ENCODE measurements at regions not wholly inside any gene's neighbourhood (a gene's known extent, or its start where the extent isn't known, plus 50 kb on each side); places are given as distances from the start of the nearest gene placed in this dataset.

GRCh38 chr5:130965920-130966319 lies 199.1 kb downstream of the HINT1 start:
- TF ChIP-seq SIN3A (IDR thresholded peaks at IDR 0.05; ENCODE audit: borderline replicate concordance, low read depth, low read length) (no peak), CTCF (IDR thresholded peaks at IDR 0.05) (no peak), GATA2 (CRISPR knock-in tag; IDR thresholded peaks at IDR 0.05) (no peak), REST (IDR thresholded peaks at IDR 0.05; ENCODE audit: low read depth, low read length) (no peak), ZBTB33 (IDR thresholded peaks at IDR 0.05; ENCODE audit: borderline replicate concordance, low read depth) (no peak), POLR2AphosphoS5 (IDR thresholded peaks at IDR 0.05; ENCODE audit: low read depth, low read length) (no peak), RFX5 (IDR thresholded peaks at IDR 0.05; ENCODE audit: low read length) (no peak)
